ENCODE measurements at regions not wholly inside any gene's neighbourhood (a gene's known extent, or its start where the extent isn't known, plus 50 kb on each side); places are given as distances from the start of the nearest gene placed in this dataset.

DNA sequence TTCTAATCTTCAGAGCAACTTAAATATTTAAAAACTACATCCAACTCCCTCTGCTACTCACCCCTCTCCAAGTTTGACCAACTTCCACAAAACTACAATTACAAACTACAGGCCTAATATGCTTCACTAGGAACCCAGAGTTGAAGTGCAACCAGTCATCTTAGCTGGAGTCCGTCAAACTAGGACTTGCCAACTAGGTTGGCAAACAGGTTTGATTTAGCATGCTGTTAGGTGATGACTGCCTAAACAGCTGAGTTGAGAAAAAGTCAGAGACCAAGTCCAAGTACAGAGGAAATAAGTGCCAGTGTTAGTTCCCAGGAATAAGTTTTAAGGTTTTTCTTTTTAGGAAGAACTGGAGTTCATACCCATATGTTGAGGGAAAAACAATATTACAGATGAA is 1109.0 kb downstream of the TUSC7 start:
- no peak for ATAC-seq
- intact Hi-C loops (cut with DNase I) = no loop called here

DNA sequence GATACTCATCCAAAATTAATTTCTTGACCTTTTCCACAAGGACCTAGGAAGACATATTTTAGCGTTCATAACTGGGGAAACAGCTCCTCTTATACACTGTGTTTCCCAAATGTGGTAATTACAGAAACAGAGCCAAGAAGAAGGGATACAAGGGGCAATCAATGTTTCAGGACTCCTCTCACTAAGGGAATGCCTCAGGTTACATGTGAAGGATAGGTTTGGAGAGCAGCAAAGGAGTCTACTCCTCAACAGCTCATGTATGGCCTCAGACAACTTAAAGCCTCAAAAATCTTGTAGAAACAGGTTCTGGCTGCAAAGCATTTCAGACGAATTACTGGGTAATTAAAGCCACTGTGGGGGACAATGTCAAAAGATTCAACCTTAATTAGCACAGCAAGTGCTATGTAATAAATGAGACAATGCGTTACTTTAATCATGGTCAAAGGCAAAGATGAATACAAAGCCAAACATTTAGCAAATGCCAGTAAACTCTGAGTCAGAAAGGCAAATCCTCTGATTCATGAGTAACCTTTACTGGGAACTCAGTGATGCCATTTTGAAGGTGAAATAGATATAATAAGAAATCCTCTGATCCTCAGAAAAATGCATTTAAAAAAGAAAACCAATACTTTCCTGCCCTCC is 1111.2 kb downstream of the TUSC7 start:
- H3K27ac ChIP-seq = no peak overlapping the region
- H3K27me3 ChIP-seq (ENCODE audit: low read depth) = no peaks in the 10 kb centered on the region
- H3K9me3 ChIP-seq = no peaks in the 10 kb centered on the region
- H3K4me3 ChIP-seq = no peak overlapping the region
- no peaks in the 10 kb centered on the region for H3K4me1 ChIP-seq
- TF ChIP-seq, protein P1, sequence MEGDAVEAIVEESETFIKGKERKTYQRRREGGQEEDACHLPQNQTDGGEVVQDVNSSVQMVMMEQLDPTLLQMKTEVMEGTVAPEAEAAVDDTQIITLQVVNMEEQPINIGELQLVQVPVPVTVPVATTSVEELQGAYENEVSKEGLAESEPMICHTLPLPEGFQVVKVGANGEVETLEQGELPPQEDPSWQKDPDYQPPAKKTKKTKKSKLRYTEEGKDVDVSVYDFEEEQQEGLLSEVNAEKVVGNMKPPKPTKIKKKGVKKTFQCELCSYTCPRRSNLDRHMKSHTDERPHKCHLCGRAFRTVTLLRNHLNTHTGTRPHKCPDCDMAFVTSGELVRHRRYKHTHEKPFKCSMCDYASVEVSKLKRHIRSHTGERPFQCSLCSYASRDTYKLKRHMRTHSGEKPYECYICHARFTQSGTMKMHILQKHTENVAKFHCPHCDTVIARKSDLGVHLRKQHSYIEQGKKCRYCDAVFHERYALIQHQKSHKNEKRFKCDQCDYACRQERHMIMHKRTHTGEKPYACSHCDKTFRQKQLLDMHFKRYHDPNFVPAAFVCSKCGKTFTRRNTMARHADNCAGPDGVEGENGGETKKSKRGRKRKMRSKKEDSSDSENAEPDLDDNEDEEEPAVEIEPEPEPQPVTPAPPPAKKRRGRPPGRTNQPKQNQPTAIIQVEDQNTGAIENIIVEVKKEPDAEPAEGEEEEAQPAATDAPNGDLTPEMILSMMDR (IDR thresholded peaks at IDR 0.05) = no peak
- intact Hi-C loops (cut with DNase I) = no loop called here
- ATAC-seq = no peak
- no peak for DNase-seq
- no peaks in the 10 kb centered on the region for H3K36me3 ChIP-seq

More for the DNA sequence above, 1109.0 kb downstream of the TUSC7 start:
- Histone ChIP-seq H3K9me3 (no peaks in the 10 kb centered on the region), H3K4me1 (no peaks in the 10 kb centered on the region), H3K4me3 (no peak overlapping the region), H3K27ac (no peak overlapping the region), H3K36me3 (no peaks in the 10 kb centered on the region), H3K27me3 (ENCODE audit: low read depth) (no peaks in the 10 kb centered on the region)
- no peak for DNase-seq
- TF ChIP-seq, protein P1 (IDR thresholded peaks at IDR 0.05) = no peak

DNA sequence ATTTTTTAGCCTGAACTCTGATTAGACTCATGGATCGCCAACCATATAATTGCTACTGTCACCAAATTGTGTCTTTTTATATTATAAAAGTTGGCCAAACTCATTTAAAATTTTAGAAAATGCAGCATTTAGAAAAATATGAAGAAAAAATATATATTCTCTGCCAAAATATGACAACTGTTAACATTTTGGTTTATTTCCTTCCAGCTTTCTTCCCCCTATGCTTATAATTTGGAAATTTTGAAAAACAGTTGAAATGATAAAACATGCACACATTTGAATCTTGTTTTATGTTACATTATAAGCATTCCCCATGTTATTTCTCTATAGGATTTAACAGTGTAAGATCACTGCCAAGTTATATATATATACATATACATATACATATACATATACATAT is 1112.8 kb downstream of the TUSC7 start:
- ATAC-seq (no peak), DNase-seq (no peak)
- no peak overlapping the region for H3K27ac ChIP-seq
- no peaks in the 10 kb centered on the region for H3K27me3 ChIP-seq (ENCODE audit: low read depth)
- no peaks in the 10 kb centered on the region for H3K4me1 ChIP-seq
- no peaks in the 10 kb centered on the region for H3K9me3 ChIP-seq
- no peak overlapping the region for H3K4me3 ChIP-seq
- intact Hi-C loops (cut with DNase I) = no loop called here
- TF ChIP-seq, protein P1 (IDR thresholded peaks at IDR 0.05) = no peak
- no peaks in the 10 kb centered on the region for H3K36me3 ChIP-seq

DNA sequence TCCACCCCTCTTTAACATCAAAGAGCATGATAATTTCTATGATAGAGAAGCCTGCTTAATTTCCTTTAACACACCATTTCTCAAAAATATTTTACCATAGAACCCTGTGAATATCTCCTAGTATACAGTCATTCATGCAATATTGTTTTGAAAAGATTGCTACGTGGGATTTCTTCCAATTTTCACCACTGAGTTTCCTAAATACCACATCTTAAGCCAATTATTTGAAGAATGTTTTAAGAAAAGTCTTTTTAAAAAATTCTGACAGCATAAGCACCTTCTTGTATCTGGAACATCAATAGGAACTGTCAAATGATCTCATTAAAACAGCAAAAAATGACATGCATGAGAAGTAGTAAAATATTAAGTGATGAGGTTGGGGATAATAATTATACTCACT is 1126.7 kb downstream of the TUSC7 start:
- no peak for ATAC-seq

DNA sequence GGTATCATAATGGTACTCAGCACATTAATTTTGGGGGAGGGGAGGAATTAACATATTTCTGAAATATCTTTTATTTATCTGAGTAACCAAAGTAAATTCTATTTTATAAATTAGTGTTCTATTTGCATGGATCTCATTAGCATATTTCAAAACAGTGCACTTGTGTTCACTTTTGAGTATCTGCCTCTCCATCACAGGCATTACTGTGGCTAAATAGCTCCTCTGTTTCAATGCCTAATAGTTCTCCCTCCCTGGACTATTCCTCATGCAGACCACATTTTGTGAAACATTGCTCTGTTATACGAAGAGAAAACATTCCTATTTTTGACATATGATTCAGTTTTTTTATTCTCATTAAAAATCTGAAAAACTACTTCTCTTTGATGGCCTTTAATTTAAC is 1127.8 kb downstream of the TUSC7 start:
- no peak for ATAC-seq
- Histone ChIP-seq H3K27ac (no peak overlapping the region), H3K27me3 (ENCODE audit: low read depth) (no peaks in the 10 kb centered on the region), H3K4me1 (no peaks in the 10 kb centered on the region), H3K9me3 (no peaks in the 10 kb centered on the region), H3K4me3 (no peak overlapping the region), H3K36me3 (no peaks in the 10 kb centered on the region)
- TF ChIP-seq, protein P1 (IDR thresholded peaks at IDR 0.05) = no peak
- intact Hi-C loops (cut with DNase I) = no loop called here
- no peak for DNase-seq

More for the DNA sequence above, 1126.7 kb downstream of the TUSC7 start:
- intact Hi-C loops (cut with DNase I) = no loop called here
- DNase-seq = no peak
- Histone ChIP-seq H3K27me3 (ENCODE audit: low read depth) (no peaks in the 10 kb centered on the region), H3K36me3 (no peaks in the 10 kb centered on the region), H3K9me3 (no peaks in the 10 kb centered on the region), H3K4me3 (no peak overlapping the region), H3K27ac (no peak overlapping the region), H3K4me1 (no peaks in the 10 kb centered on the region)
- TF ChIP-seq, protein P1 (IDR thresholded peaks at IDR 0.05) = no peak

All from lower lobe of right lung (tissue), 2 donors.